ENCODE measurements at regions not wholly inside any gene's neighbourhood (a gene's known extent, or its start where the extent isn't known, plus 50 kb on each side); places are given as distances from the start of the nearest gene placed in this dataset.

DNA sequence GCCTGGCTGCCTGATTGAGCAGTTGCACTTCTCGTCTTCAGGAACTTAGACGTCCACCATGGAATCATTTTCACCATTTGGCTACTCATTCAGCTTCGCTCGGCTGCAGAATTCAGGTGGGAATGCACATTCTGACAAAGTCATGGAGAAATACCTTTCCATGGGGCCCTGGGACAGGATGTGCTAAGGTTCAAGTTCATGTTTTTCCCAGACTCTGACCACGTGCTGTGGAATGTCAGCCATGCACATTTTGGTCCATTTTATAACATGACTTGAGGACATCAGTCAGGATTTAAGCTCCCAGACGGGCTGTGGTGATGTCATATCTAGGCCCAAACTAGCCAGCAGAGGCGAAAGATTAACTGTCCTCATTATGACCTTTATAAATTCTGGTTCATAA lies 205.3 kb downstream of the TBXT start (continued):
- no peak for TF ChIP-seq REST (IDR thresholded peaks at IDR 0.05)
- no peak for TF ChIP-seq FOXA2 (IDR thresholded peaks at IDR 0.05)
- TF ChIP-seq NR2F2 (IDR thresholded peaks at IDR 0.05): no peak
- TF ChIP-seq EGR1 (IDR thresholded peaks at IDR 0.05; ENCODE audit: low read depth in 2 of 2): no peak
- no peak for TF ChIP-seq YY1 (IDR thresholded peaks at IDR 0.05)
- TF ChIP-seq SP1 (IDR thresholded peaks at IDR 0.05): no peak
- TF ChIP-seq GABPA (IDR thresholded peaks at IDR 0.05 in 1 of 2, conservative IDR thresholded peaks at IDR 0.05 in 1 of 2): no peak
- TF ChIP-seq HNF4A (conservative IDR thresholded peaks at IDR 0.05): no peak
- no peak for TF ChIP-seq FOXA1 (IDR thresholded peaks at IDR 0.05)

DNA sequence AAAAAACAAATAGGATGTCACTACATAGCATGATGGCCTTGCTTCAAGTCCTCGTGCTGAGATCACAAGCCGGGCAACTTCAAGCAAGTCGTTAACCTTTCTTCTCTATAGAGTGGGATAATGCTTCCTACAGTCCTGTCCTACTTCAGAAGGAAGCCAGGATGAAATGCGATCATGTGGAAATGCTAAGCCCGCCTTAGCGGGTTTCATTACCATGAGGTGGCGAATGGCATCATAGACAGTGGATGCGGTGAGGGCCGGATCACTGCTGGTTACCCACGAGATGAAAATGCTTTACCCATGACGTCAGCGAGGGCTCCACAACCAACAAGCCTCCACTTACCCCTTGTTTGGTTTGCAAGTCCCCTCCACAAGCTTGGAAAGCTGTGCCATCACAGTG lies 206.4 kb downstream of the TBXT start:
- H3K36me3 ChIP-seq (ENCODE audit: control insufficient read depth in 4 of 4, insufficient read depth in 3 of 4, low read depth in 1 of 4, low read length in 3 of 4): no peaks in the 10 kb centered on the region
- H3K4me1 ChIP-seq (ENCODE audit: control insufficient read depth in 4 of 4, insufficient read depth in 4 of 4, low read length in 3 of 4): no peaks in the 10 kb centered on the region
- no peak for TF ChIP-seq REST (IDR thresholded peaks at IDR 0.05)
- TF ChIP-seq EGR1 (IDR thresholded peaks at IDR 0.05; ENCODE audit: low read depth in 2 of 2): no peak
- TF ChIP-seq, protein P1, sequence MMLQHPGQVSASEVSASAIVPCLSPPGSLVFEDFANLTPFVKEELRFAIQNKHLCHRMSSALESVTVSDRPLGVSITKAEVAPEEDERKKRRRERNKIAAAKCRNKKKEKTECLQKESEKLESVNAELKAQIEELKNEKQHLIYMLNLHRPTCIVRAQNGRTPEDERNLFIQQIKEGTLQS (IDR thresholded peaks at IDR 0.05): no peak
- no peak for TF ChIP-seq HNF4G (IDR thresholded peaks at IDR 0.05)
- TF ChIP-seq CTCF (IDR thresholded peaks at IDR 0.05; ENCODE audit: low read depth, low read length, missing input control): no peak
- no peak for TF ChIP-seq NR2F2 (IDR thresholded peaks at IDR 0.05)
- TF ChIP-seq, protein P2, sequence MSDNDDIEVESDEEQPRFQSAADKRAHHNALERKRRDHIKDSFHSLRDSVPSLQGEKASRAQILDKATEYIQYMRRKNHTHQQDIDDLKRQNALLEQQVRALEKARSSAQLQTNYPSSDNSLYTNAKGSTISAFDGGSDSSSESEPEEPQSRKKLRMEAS (IDR thresholded peaks at IDR 0.05): no peak
- no peak for TF ChIP-seq FOXA2 (IDR thresholded peaks at IDR 0.05)
- no peak for TF ChIP-seq RAD21 (IDR thresholded peaks at IDR 0.05)
- TF ChIP-seq FOXA1 (IDR thresholded peaks at IDR 0.05): no peak
- TF ChIP-seq GABPA (IDR thresholded peaks at IDR 0.05 in 1 of 2, conservative IDR thresholded peaks at IDR 0.05 in 1 of 2): no peak
- TF ChIP-seq SP1 (IDR thresholded peaks at IDR 0.05): no peak
- TF ChIP-seq JUND (IDR thresholded peaks at IDR 0.05): no peak
- TF ChIP-seq RXRA (IDR thresholded peaks at IDR 0.05): no peak
- TF ChIP-seq ZBTB33 (IDR thresholded peaks at IDR 0.05): no peak
- TF ChIP-seq TAF1 (conservative IDR thresholded peaks at IDR 0.05): no peak
- no peak for TF ChIP-seq YY1 (IDR thresholded peaks at IDR 0.05)
- TF ChIP-seq HNF4A (conservative IDR thresholded peaks at IDR 0.05): no peak
- no peak overlapping the region for H3K9ac ChIP-seq (ENCODE audit: low read depth in 1 of 2, low read length in 2 of 2)
- no peak overlapping the region for H3K4me3 ChIP-seq (ENCODE audit: low read depth in 1 of 3, low read length in 3 of 3)
- peaks cover 0 to 2% (median 0%) of the 10 kb centered on the region in 4 donors for H3K27me3 ChIP-seq (ENCODE audit: control insufficient read depth in 4 of 4, insufficient read depth in 4 of 4, low read length in 3 of 4)
- DNase-seq (ENCODE audit: low spot score): no peak
- peaks cover 0 to 11% (median 2%) of the 10 kb centered on the region in 4 donors for H3K9me3 ChIP-seq (ENCODE audit: control insufficient read depth in 4 of 4, low read length in 3 of 4)
- WGBS: 82% methylated on average over 12 of the region's 12 CpGs
- no peak overlapping the region for H3K27ac ChIP-seq (ENCODE audit: low read depth in 1 of 2, low read length in 2 of 2)
